ENCODE measurements at regions not wholly inside any gene's neighbourhood (a gene's known extent, or its start where the extent isn't known, plus 50 kb on each side); places are given as distances from the start of the nearest gene placed in this dataset.

DNA sequence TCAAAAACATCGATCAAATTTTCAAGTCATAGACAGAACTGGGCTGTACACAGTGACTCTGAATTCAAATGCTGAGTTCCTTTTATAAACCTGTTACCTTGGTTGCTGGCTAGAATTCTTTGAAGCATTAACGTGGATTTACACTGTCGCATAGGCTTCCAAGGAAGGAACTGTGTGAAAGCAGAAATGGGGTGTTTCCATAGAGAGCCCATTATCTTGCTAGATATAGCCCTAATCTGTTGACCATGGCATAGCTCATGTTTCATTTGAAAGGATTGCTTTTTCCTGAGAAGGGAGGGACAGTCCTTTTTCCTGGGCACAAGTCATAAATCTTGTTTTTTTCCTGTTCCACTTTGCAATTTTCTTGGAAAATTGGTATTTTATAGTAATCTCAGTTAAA is 73.8 kb upstream of the NEUROD1 start:
- Histone ChIP-seq H3K4me1 (ENCODE audit: low read length) (no peaks in the 10 kb centered on the region), H3K27ac (ENCODE audit: low read length) (no peak overlapping the region), H3K4me2 (ENCODE audit: low read depth, low read length) (no peak overlapping the region), H3K79me2 (ENCODE audit: low read length) (no peaks in the 10 kb centered on the region), H4K20me1 (ENCODE audit: insufficient read depth, low read length) (no peaks in the 10 kb centered on the region), H3K4me3 (ENCODE audit: low read length) (no peak overlapping the region), H3F3A (ENCODE audit: insufficient read depth, low read length) (no peaks in the 10 kb centered on the region), H3K36me3 (replicated peaks; ENCODE audit: insufficient read depth, low read length) (no peaks in the 10 kb centered on the region), H3K9me2 (replicated peaks; ENCODE audit: insufficient read depth, low read length) (no peaks in the 10 kb centered on the region), H3K27me3 (replicated peaks; ENCODE audit: insufficient read depth, low read length) (no peaks in the 10 kb centered on the region), H3K9me3 (replicated peaks; ENCODE audit: insufficient read depth, low read length) (no peaks in the 10 kb centered on the region), H2AFZ (ENCODE audit: low read length) (no peak overlapping the region), H3K9ac (ENCODE audit: low read length) (no peak overlapping the region)
- no peak for DNase-seq
- TF ChIP-seq, protein P1, sequence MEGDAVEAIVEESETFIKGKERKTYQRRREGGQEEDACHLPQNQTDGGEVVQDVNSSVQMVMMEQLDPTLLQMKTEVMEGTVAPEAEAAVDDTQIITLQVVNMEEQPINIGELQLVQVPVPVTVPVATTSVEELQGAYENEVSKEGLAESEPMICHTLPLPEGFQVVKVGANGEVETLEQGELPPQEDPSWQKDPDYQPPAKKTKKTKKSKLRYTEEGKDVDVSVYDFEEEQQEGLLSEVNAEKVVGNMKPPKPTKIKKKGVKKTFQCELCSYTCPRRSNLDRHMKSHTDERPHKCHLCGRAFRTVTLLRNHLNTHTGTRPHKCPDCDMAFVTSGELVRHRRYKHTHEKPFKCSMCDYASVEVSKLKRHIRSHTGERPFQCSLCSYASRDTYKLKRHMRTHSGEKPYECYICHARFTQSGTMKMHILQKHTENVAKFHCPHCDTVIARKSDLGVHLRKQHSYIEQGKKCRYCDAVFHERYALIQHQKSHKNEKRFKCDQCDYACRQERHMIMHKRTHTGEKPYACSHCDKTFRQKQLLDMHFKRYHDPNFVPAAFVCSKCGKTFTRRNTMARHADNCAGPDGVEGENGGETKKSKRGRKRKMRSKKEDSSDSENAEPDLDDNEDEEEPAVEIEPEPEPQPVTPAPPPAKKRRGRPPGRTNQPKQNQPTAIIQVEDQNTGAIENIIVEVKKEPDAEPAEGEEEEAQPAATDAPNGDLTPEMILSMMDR (IDR thresholded peaks at IDR 0.05; ENCODE audit: low read length): no peak
- TF ChIP-seq EZH2phosphoT487 (IDR thresholded peaks at IDR 0.05; ENCODE audit: low read length): no peak
- no peak for TF ChIP-seq EZH2 (optimal IDR thresholded peaks at IDR 0.05; ENCODE audit: low read depth, low read length)

DNA sequence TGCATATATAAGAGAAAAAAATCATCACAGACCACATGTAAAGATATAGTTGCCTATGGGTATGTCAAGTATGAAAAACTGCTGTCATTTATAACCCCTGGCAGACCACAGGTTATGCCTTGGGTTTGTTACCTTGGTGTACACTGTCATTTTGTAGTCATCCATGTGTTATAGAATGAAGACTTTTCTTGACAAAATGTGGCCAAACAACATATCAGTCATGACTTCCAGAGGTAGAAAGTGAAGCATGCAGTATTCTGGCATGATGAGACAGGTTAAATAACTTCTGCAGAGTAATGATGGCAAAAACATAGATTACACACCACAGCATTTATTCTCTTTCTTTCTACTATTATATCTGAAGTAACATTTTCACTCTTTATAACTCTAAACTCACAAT is 74.9 kb upstream of the NEUROD1 start:
- Histone ChIP-seq H3K27ac (ENCODE audit: low read length) (no peak overlapping the region), H3K36me3 (replicated peaks; ENCODE audit: insufficient read depth, low read length) (no peaks in the 10 kb centered on the region), H3K9me2 (replicated peaks; ENCODE audit: insufficient read depth, low read length) (no peaks in the 10 kb centered on the region), H3F3A (ENCODE audit: insufficient read depth, low read length) (no peaks in the 10 kb centered on the region), H3K4me1 (ENCODE audit: low read length) (no peaks in the 10 kb centered on the region), H4K20me1 (ENCODE audit: insufficient read depth, low read length) (no peaks in the 10 kb centered on the region), H3K4me2 (ENCODE audit: low read depth, low read length) (no peak overlapping the region), H3K4me3 (ENCODE audit: low read length) (no peak overlapping the region), H3K9me3 (replicated peaks; ENCODE audit: insufficient read depth, low read length) (no peaks in the 10 kb centered on the region), H2AFZ (ENCODE audit: low read length) (no peak overlapping the region), H3K79me2 (ENCODE audit: low read length) (no peaks in the 10 kb centered on the region), H3K9ac (ENCODE audit: low read length) (no peak overlapping the region), H3K27me3 (replicated peaks; ENCODE audit: insufficient read depth, low read length) (no peaks in the 10 kb centered on the region)
- TF ChIP-seq EZH2 (optimal IDR thresholded peaks at IDR 0.05; ENCODE audit: low read depth, low read length) (no peak), EZH2phosphoT487 (IDR thresholded peaks at IDR 0.05; ENCODE audit: low read length) (no peak)
- TF ChIP-seq, protein P1 (IDR thresholded peaks at IDR 0.05; ENCODE audit: low read length): no peak
- no peak for DNase-seq

DNA sequence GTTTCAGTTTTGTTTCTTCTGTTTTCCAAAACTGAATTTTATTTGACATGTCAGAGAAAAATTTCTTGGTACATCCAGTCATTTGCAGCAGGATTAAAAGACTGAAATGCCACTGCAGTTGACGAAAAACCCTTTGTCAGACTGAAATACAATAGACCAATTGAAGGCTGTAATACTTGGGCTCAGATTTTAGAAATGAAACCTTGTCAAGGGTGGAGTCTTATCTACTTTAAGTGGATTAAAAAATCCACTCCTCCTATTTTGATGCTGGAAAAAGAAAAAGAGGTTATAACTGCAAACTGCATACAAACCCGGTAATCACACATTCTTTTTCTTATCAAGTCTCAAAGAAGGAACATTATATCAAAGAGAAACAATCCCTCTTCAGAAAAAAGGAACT is 80.2 kb upstream of the NEUROD1 start:
- H3K9me2 ChIP-seq (replicated peaks; ENCODE audit: insufficient read depth, low read length): no peaks in the 10 kb centered on the region
- H3K9me3 ChIP-seq (replicated peaks; ENCODE audit: insufficient read depth, low read length): no peaks in the 10 kb centered on the region
- H3K4me2 ChIP-seq (ENCODE audit: low read depth, low read length): no peak overlapping the region
- H3K4me1 ChIP-seq (ENCODE audit: low read length): no peaks in the 10 kb centered on the region
- no peak overlapping the region for H3K27ac ChIP-seq (ENCODE audit: low read length)
- H3K36me3 ChIP-seq (replicated peaks; ENCODE audit: insufficient read depth, low read length): no peaks in the 10 kb centered on the region
- H3K27me3 ChIP-seq (replicated peaks; ENCODE audit: insufficient read depth, low read length): no peaks in the 10 kb centered on the region
- no peak overlapping the region for H3K9ac ChIP-seq (ENCODE audit: low read length)
- H3K4me3 ChIP-seq (ENCODE audit: low read length): no peak overlapping the region
- no peaks in the 10 kb centered on the region for H3F3A ChIP-seq (ENCODE audit: insufficient read depth, low read length)
- H4K20me1 ChIP-seq (ENCODE audit: insufficient read depth, low read length): no peaks in the 10 kb centered on the region
- TF ChIP-seq EZH2phosphoT487 (IDR thresholded peaks at IDR 0.05; ENCODE audit: low read length): no peak
- TF ChIP-seq, protein P1 (IDR thresholded peaks at IDR 0.05; ENCODE audit: low read length): no peak
- TF ChIP-seq EZH2 (optimal IDR thresholded peaks at IDR 0.05; ENCODE audit: low read depth, low read length): no peak
- no peak overlapping the region for H2AFZ ChIP-seq (ENCODE audit: low read length)
- no peak for DNase-seq
- H3K79me2 ChIP-seq (ENCODE audit: low read length): no peaks in the 10 kb centered on the region
